Activated B cell treated with CpG ODN at 0.5 μM for 24 hours (primary cell): ENCODE measurements at regions not wholly inside any gene's neighbourhood (a gene's known extent, or its start where the extent isn't known, plus 50 kb on each side); places are given as distances from the start of the nearest gene placed in this dataset.

ENCODE experiments used
- ATAC-seq: fragments of 200-7000 bp; cut with Tn5 transposase; one replicate; pipeline ENCODE4 v1.10.0; 2021; ENCODE audit warnings: low read depth, mild to moderate bottlenecking, moderate library complexity
- CTCF ChIA-PET: fragments of 350-600 bp; sonication (Branson Sonifier 250); formaldehyde crosslinking; loops from one replicate; lab custom pipeline; 2021; ENCODE audit warnings: antibody characterized with exemption; lab: Charles Lee
- POLR2A ChIA-PET: fragments of 350-600 bp; sonication (Branson Sonifier 250); formaldehyde crosslinking; loops from one replicate; lab custom pipeline; 2021; ENCODE audit warnings: antibody characterized with exemption; lab: Charles Lee
- DNase-seq: peaks from one replicate; pipeline ENCODE4 v3.0.0; 2022
- H3K27ac Mint-ChIP-seq: one replicate; pipeline ENCODE4 v1.8.0; 2020; ENCODE audit warnings: mixed read lengths
- H3K27me3 Mint-ChIP-seq: one replicate; pipeline ENCODE4 v1.8.0; 2021; ENCODE audit warnings: mixed read lengths
- H3K36me3 Mint-ChIP-seq: one replicate; pipeline ENCODE4 v1.8.0; 2021; ENCODE audit warnings: low read depth, mixed read lengths
- H3K4me1 Mint-ChIP-seq: one replicate; pipeline ENCODE4 v1.8.0; 2021; ENCODE audit warnings: mixed read lengths
- H3K4me3 Mint-ChIP-seq: one replicate; pipeline ENCODE4 v1.8.0; 2020; ENCODE audit warnings: mild to moderate bottlenecking, mixed read lengths
- H3K9me3 Mint-ChIP-seq: one replicate; pipeline ENCODE4 v1.8.0; 2020; ENCODE audit warnings: mixed read lengths
- intact Hi-C: fragments of 100-400 bp; cut with micrococcal nuclease; formaldehyde crosslinking; loops from one replicate; pipeline ENCODE4 v1.15.1; 2024
- TF ChIP-seq, protein P1 (sequence below): fragments of 200-600 bp; IDR thresholded peaks from one replicate; pipeline ENCODE4 v1.8.0; 2022; ENCODE audit warnings: antibody characterized with exemption, mild to moderate bottlenecking

DNA sequence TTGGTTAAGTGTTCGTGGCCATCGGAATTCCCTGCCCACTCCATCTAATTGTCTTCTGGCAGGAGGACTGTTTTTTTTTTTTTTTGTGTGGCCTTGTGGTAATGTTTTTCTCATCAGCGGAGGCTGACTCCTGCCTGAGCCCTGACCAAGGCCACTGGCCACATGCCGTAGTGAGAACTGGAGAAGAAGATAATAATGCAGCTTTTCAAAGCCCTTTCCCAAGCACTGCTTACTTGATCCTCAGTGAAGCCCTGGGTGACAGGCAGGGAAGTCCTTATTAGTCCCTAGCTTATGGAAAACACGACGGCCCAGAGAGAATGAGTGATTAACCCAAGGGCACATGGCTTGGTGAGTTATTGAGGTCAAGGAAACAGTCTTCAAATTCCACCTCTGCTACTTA is 71.2 kb downstream of the ADM start:
- CTCF ChIA-PET, result no interaction called here
- H3K27ac Mint-ChIP-seq, result no peak overlapping the region
- ATAC-seq (no peak), DNase-seq (no peak)
- intact Hi-C loops, result no loop called here
- H3K9me3 Mint-ChIP-seq, result no peaks in the 10 kb centered on the region
- POLR2A ChIA-PET, result no interaction called here
- H3K27me3 Mint-ChIP-seq, result peaks cover 13% of the 10 kb centered on the region
- H3K36me3 Mint-ChIP-seq, result no peaks in the 10 kb centered on the region
- no peak overlapping the region for H3K4me3 Mint-ChIP-seq
- no peaks in the 10 kb centered on the region for H3K4me1 Mint-ChIP-seq
- TF ChIP-seq, protein P1, sequence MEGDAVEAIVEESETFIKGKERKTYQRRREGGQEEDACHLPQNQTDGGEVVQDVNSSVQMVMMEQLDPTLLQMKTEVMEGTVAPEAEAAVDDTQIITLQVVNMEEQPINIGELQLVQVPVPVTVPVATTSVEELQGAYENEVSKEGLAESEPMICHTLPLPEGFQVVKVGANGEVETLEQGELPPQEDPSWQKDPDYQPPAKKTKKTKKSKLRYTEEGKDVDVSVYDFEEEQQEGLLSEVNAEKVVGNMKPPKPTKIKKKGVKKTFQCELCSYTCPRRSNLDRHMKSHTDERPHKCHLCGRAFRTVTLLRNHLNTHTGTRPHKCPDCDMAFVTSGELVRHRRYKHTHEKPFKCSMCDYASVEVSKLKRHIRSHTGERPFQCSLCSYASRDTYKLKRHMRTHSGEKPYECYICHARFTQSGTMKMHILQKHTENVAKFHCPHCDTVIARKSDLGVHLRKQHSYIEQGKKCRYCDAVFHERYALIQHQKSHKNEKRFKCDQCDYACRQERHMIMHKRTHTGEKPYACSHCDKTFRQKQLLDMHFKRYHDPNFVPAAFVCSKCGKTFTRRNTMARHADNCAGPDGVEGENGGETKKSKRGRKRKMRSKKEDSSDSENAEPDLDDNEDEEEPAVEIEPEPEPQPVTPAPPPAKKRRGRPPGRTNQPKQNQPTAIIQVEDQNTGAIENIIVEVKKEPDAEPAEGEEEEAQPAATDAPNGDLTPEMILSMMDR, result no peak

DNA sequence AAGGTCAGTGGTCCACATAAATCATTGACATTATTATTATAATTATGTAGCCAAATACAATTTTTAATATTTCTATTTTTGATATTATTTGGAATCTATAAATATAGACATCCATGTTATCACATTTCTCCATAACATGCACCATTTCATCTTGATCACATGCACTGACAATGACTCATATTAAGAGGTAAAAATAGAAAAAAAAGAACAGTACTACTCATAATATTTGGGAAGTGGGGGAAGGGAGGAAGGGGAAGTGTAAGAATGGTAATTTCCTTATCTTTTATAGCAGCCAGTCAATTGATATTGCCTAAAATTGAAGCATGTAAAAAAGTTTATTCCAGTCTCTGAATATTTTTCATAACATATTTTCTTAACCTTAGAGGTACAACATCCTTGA is 72.3 kb downstream of the ADM start:
- H3K27me3 Mint-ChIP-seq, result peaks cover 16% of the 10 kb centered on the region
- intact Hi-C loops, result no loop called here
- DNase-seq (no peak), ATAC-seq (no peak)
- H3K36me3 Mint-ChIP-seq, result no peaks in the 10 kb centered on the region
- H3K4me1 Mint-ChIP-seq, result no peaks in the 10 kb centered on the region
- no peaks in the 10 kb centered on the region for H3K9me3 Mint-ChIP-seq
- no peak overlapping the region for H3K4me3 Mint-ChIP-seq
- TF ChIP-seq, protein P1, result no peak
- CTCF ChIA-PET, result no interaction called here
- POLR2A ChIA-PET, result no interaction called here
- H3K27ac Mint-ChIP-seq, result no peak overlapping the region

DNA sequence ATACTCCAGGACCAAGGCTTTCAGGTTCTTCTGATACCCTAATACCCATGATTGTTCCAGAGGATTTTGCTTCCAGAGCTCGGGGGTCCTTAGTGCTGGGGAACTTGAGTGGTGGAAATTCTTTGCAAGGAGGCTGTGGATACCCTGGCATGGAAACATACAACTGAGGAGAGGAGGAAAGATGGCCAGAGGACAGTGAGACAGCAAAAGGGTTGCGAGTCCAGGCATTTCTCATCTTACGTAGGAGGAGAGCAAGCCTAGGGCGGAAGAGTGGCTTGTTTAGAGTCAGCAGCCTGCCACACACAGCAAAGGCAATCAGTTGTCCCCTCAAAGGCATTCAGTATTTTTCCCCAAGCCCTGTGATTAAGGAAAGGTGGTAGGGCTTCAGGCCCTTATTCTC is 73.5 kb downstream of the ADM start:
- CTCF ChIA-PET, result interaction anchor here (1.1 kb wide), 1 partner anchor 12 kb away, joined by 4 read pairs; no protein-coding TSS in a partner anchor
- ATAC-seq, result no peak

DNA sequence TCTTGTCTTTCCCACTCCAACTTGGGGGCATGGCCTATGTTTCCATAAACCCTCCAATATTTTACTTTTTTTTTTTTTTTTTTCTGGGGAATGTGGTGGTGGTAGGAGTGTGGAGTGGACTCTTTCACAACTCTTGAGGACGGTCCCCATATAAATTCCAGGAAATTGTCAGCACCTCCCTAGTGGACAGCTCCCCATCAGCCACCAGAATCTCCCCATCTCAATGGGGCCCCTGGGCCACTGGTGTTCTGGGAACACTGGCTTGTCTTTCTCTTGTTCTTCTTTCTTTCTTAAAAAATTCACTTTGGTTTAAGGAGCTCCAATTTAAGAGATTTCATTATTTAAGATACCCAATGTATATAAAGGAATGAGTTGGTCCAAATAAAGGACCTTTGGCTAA is 74.1 kb downstream of the ADM start:
- Mint-ChIP-seq H3K27ac (no peak overlapping the region), H3K4me3 (no peak overlapping the region), H3K9me3 (peaks cover 3% of the 10 kb centered on the region), H3K36me3 (no peaks in the 10 kb centered on the region), H3K27me3 (peaks cover 18% of the 10 kb centered on the region), H3K4me1 (no peaks in the 10 kb centered on the region)
- ATAC-seq, result no peak
- POLR2A ChIA-PET, result interaction anchor here (0.7 kb wide), 1 partner anchor 35 kb away, joined by 3 read pairs; no protein-coding TSS in a partner anchor
- TF ChIP-seq, protein P1, result no peak
- intact Hi-C loops, result no loop called here
- no peak for DNase-seq
- CTCF ChIA-PET, result no interaction called here

More for the DNA sequence above, 73.5 kb downstream of the ADM start:
- H3K9me3 Mint-ChIP-seq, result peaks cover 3% of the 10 kb centered on the region
- POLR2A ChIA-PET, result no interaction called here
- no peak overlapping the region for H3K27ac Mint-ChIP-seq
- H3K27me3 Mint-ChIP-seq, result peaks cover 18% of the 10 kb centered on the region
- intact Hi-C loops, result no loop called here
- no peaks in the 10 kb centered on the region for H3K4me1 Mint-ChIP-seq
- H3K4me3 Mint-ChIP-seq, result no peak overlapping the region
- H3K36me3 Mint-ChIP-seq, result no peaks in the 10 kb centered on the region
- TF ChIP-seq, protein P1, result no peak
- DNase-seq, result no peak

DNA sequence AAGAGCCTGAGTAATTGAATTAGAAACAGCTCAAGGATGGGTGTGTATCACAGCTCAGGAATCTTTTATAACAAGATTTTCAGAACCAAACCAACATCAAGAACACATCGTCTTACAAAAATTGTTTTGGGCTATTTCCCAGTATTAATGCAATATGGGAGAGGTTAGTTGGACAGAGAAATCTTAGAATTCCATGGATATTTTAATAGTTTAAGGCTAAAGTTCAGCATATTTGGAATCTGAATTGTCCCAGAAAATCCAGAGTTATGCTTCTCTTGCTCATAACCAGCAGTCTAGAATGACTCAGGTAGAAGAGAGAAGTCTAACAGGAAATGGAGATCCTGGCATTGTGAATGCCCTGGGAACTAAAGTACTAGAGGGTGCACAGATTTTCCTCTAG is 74.6 kb downstream of the ADM start:
- Mint-ChIP-seq H3K4me1 (no peaks in the 10 kb centered on the region), H3K9me3 (peaks cover 3% of the 10 kb centered on the region), H3K4me3 (no peak overlapping the region), H3K27me3 (peaks cover 18% of the 10 kb centered on the region), H3K36me3 (no peaks in the 10 kb centered on the region), H3K27ac (no peak overlapping the region)
- ChIA-PET CTCF (no interaction called here), POLR2A (interaction anchor here (0.7 kb wide), 1 partner anchor 34 kb away, joined by 3 read pairs; no protein-coding TSS in a partner anchor)
- ATAC-seq, result no peak
- TF ChIP-seq, protein P1, result no peak
- no peak for DNase-seq
- intact Hi-C loops, result no loop called here
